ENCODE measurements at regions not wholly inside any gene's neighbourhood (a gene's known extent, or its start where the extent isn't known, plus 50 kb on each side); places are given as distances from the start of the nearest gene placed in this dataset.

DNA sequence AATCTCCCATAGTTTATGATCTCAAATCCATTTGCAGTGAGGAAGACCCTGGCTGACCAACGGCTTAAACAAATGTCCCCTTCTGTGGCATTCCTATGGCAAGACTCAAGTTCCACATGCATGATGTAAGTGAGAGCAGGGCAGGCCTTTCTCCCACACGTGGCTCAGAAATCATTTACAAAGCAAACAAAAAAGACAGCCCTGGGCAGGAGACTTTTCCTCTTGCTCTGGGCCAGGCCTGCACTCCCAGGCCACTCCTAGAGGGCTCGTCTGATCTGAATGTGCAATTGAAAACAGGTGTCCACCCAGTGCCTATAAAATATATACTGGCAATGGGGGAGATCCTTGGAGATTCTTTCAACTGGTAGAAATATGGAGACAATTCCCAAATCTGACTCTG lies 123.1 kb downstream of the DMRT2 start:
- no peaks in the 10 kb centered on the region for H3K36me3 ChIP-seq (ENCODE audit: control insufficient read depth in 2 of 2, extremely low read depth in 1 of 2, insufficient read depth in 2 of 2, low read length in 2 of 2)
- H3K4me2 ChIP-seq (ENCODE audit: insufficient read depth, low read length) = no peak overlapping the region
- FAIRE-seq (no peak), DNase-seq (ENCODE audit: low read depth, low spot score) (no peak)
- no peaks in the 10 kb centered on the region for H3K9me3 ChIP-seq (replicated peaks; ENCODE audit: control insufficient read depth, insufficient read depth, low read length)
- intact Hi-C loops (cut with micrococcal nuclease) = no loop called here
- H3K9me1 ChIP-seq (replicated peaks; ENCODE audit: control insufficient read depth, extremely low read depth, insufficient read depth, low read length) = no peaks in the 10 kb centered on the region
- no peak overlapping the region for H3K4me3 ChIP-seq (replicated peaks in 1 of 3; ENCODE audit: insufficient read depth in 1 of 3, low read depth in 1 of 3, low read length in 3 of 3)
- no peaks in the 10 kb centered on the region for H4K20me1 ChIP-seq (replicated peaks; ENCODE audit: control insufficient read depth, extremely low read depth, insufficient read depth, low read length)
- H3K79me2 ChIP-seq (ENCODE audit: control insufficient read depth, insufficient read depth, low read length) = no peaks in the 10 kb centered on the region
- no TSS peak for BruUV-seq (replicated peaks)
- H2AFZ ChIP-seq (ENCODE audit: low read depth, low read length) = no peak overlapping the region
- H3K27ac ChIP-seq (ENCODE audit: insufficient read depth, low read depth, low read length) = no peak overlapping the region
- no peaks in the 10 kb centered on the region for H3K27me3 ChIP-seq (ENCODE audit: control insufficient read depth in 2 of 2, insufficient read depth in 2 of 2, low read length in 2 of 2)
- H3K9ac ChIP-seq (replicated peaks; ENCODE audit: extremely low read depth, insufficient read depth, low read length) = no peak overlapping the region
- H3K4me1 ChIP-seq (ENCODE audit: control insufficient read depth, extremely low read depth, insufficient read depth, low read length) = no peaks in the 10 kb centered on the region
- TF ChIP-seq, protein P1, sequence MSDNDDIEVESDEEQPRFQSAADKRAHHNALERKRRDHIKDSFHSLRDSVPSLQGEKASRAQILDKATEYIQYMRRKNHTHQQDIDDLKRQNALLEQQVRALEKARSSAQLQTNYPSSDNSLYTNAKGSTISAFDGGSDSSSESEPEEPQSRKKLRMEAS (IDR thresholded peaks at IDR 0.05; ENCODE audit: insufficient read depth, insufficient read length) = no peak
- TF ChIP-seq POLR2AphosphoS5 (IDR thresholded peaks at IDR 0.05; ENCODE audit: insufficient read depth, low read depth, low read length) (no peak), CTCF (IDR thresholded peaks at IDR 0.05; ENCODE audit: extremely low read depth in 1 of 2, insufficient read depth in 1 of 2, low read depth in 1 of 2, low read length in 2 of 2) (no peak), GATA2 (IDR thresholded peaks at IDR 0.05; ENCODE audit: insufficient read depth, insufficient read length, low read depth, low read length) (no peak), EZH2 (IDR thresholded peaks at IDR 0.05; ENCODE audit: borderline replicate concordance, low read depth, low read length, severe bottlenecking) (no peak), FOS (IDR thresholded peaks at IDR 0.05; ENCODE audit: borderline replicate concordance, insufficient read depth, low read length) (no peak), MYC (IDR thresholded peaks at IDR 0.05; ENCODE audit: low read depth, low read length) (no peak), POLR2A (IDR thresholded peaks at IDR 0.05; ENCODE audit: low read depth, low read length) (no peak), JUN (IDR thresholded peaks at IDR 0.05; ENCODE audit: borderline replicate concordance, insufficient read depth, insufficient read length, low read depth) (no peak)
- ChIA-PET POLR2A (no interaction called here), CTCF (no interaction called here)
- dilution Hi-C loops (cut with MboI; ENCODE audit: extremely low pct_ligation_motif_present, low sequenced_read_pairs) = no loop called here

Measured in endothelial cell of umbilical vein (primary cell).